ENCODE measurements at regions not wholly inside any gene's neighbourhood (a gene's known extent, or its start where the extent isn't known, plus 50 kb on each side); places are given as distances from the start of the nearest gene placed in this dataset.

DNA sequence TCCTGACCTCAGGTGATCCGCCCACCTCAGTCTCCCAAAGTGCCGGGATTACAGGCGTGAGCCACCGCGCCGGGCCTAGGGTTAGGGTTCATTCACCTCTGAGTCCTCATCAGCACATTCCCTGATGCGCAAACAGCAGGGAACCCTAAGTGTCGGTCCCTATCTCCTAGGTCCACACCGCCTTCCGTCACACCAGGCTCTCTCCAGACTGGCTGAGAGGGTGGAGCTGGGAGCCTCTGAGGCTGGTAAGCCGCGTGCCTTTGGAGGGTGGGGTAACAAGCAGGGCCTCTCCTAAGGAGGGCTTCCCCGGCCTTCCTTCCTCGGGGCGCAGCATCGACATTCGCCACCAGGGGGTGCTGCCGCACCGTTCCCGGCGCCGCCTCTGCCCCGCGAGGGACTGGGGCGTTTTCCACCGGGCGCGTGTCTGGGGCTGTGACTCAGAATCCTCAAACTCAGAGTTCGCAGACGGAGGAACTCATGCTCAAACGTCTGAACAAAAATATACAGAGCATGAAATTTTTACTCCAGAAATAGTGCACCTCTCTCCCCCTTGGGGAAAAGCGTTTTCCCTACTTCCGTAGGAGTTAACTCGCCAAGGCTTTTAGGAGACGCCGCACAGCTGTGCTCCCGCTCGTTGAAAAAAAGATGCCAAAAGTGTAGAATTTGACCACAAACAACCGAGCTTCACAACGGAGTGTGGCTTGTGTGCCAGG, 63.9 kb upstream of the ASAP2 start:
- H3K27ac ChIP-seq: peak overlapping the region; percentile 2; the same call in 1 of the 2 replicates
- TF ChIP-seq, protein P1, sequence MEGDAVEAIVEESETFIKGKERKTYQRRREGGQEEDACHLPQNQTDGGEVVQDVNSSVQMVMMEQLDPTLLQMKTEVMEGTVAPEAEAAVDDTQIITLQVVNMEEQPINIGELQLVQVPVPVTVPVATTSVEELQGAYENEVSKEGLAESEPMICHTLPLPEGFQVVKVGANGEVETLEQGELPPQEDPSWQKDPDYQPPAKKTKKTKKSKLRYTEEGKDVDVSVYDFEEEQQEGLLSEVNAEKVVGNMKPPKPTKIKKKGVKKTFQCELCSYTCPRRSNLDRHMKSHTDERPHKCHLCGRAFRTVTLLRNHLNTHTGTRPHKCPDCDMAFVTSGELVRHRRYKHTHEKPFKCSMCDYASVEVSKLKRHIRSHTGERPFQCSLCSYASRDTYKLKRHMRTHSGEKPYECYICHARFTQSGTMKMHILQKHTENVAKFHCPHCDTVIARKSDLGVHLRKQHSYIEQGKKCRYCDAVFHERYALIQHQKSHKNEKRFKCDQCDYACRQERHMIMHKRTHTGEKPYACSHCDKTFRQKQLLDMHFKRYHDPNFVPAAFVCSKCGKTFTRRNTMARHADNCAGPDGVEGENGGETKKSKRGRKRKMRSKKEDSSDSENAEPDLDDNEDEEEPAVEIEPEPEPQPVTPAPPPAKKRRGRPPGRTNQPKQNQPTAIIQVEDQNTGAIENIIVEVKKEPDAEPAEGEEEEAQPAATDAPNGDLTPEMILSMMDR (conservative IDR thresholded peaks at IDR 0.05): peak; percentile 96
- TF ChIP-seq ZFX (IDR thresholded peaks at IDR 0.05): no peak

DNA sequence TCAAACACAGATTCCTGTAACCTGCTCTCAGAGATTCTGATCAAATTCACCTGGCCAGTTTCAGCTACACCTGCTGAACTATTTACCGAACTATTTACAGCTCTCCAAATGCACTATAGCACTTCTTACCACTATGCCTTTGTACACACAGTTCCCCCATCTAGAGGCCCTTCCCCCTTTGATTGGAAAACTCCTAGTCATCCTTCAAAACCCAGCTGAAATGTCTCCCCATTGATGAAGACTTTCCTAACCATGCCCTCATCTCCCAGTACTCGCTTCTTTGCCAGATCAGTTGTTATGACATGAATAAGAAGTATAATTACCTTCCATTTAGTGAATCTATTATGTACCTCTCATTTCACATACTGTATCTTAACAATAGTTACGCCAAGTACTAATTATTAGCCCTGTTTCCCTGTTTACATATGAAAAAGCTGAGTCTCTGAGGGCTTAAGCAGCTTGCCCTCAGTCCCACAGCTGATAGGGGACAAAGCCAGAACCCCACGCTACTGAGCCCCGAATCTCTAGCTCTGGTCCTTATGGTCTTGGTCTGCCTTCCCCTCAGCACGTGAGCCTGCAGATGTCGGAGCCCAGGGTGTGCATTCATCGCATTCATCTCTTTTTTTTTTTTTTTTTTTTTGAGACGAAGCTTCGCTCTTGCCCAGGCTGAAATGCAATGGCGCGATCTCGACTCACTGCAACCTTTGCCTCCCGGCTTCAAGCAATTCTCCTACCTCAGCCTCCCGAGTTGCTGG, 64.7 kb upstream of the ASAP2 start:
- TF ChIP-seq, protein P1 (conservative IDR thresholded peaks at IDR 0.05): no peak
- TF ChIP-seq ZFX (IDR thresholded peaks at IDR 0.05): no peak
- H3K27ac ChIP-seq: no peak overlapping the region; the same call in 1 of the 2 replicates

DNA sequence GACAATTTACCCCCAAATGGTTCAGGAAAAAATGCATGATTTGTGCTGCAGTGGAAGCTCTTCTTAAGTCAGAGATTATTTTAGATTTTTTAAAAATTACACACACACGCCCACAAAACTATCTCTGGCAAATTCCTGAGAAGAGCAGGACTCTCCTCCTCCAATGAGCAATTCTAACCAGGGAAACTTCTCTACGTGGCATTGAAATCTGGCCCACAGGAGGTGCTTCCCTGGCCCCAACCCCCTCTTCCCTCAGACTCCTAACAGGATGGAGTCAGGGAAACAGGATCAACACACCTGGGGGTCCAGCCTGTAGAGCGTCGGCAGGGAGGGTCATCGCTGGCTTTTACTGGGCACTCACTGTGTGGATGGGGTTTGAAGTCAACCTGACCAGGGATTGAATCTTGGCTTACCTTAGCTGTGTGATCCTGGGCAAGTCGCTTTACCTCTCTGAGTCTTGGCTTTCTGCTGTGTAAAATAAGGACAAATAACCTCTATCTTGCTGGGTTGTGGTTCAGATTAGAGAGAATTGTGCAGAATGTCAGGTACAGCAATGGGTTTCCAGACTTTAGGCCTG, 65.4 kb upstream of the ASAP2 start:
- H3K27ac ChIP-seq: no peak overlapping the region
- TF ChIP-seq ZFX (IDR thresholded peaks at IDR 0.05): no peak
- TF ChIP-seq, protein P1 (conservative IDR thresholded peaks at IDR 0.05): no peak

DNA sequence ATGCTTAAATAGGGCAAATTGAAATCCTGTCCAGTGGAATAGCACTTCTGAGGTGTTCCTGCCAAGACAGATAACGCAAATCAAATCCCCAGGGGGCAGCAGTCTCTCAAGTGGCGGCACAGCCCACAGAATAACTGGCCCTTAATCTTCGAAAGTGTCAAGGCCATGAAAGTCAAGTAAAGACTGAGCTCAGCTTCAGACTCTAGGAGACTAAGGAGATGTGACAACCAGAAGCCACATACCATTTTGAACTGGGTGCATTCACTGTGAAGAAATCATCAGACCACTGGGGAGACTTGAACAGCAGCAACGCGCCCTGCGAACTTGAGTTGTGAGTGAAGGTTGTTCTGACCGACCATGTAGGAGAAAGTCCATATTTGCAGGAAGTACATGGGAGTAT, 66.0 kb upstream of the ASAP2 start:
- TF ChIP-seq, protein P1 (conservative IDR thresholded peaks at IDR 0.05): no peak
- TF ChIP-seq ZFX (IDR thresholded peaks at IDR 0.05): no peak
- no peak overlapping the region for H3K27ac ChIP-seq

DNA sequence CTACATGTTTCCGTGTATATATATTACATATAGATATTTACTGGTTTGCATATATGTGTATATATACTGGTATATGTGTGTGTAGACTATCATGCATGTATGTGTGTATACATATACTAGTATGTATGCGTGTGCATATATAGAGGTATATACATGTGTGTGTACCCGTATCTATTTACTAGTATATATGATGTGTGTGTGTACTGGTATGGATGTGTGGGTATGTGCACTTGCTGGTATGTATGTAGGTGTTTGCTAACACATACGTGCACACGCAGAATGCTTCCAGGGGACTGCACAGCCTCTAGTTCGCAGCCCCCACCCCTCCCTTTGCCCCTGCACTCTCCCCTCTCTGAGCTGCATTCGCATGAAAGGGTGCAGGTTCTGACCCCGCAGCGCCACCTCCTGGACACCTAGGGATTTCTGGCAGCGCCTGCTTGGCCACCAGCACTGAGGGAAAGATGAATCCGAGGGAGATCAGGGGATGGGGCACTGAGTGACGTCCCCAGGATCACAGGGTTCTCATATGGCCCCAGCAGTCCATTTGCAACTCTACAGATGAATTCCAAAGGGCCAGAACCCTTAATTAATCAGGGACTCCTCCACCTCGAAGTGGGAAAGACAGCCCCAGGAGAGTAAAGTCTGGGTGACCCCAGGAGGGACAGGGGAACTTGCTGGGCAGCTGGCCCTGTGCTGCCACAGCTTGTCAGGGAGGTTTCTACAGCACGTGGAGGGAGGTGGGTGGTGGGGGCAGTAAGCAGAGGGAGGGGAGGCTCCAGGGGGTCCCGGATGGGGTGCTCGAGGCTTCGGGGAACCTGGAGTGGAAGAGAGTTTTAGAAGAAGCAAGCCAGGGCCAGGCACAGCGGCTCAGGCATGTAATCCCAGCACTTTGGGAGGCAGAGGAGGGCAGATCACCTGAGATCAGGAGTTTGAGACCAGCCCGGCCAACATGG, 66.8 kb upstream of the ASAP2 start:
- H3K27ac ChIP-seq: no peak overlapping the region
- TF ChIP-seq ZFX (IDR thresholded peaks at IDR 0.05): no peak
- TF ChIP-seq, protein P1 (conservative IDR thresholded peaks at IDR 0.05): peak; percentile 91

DNA sequence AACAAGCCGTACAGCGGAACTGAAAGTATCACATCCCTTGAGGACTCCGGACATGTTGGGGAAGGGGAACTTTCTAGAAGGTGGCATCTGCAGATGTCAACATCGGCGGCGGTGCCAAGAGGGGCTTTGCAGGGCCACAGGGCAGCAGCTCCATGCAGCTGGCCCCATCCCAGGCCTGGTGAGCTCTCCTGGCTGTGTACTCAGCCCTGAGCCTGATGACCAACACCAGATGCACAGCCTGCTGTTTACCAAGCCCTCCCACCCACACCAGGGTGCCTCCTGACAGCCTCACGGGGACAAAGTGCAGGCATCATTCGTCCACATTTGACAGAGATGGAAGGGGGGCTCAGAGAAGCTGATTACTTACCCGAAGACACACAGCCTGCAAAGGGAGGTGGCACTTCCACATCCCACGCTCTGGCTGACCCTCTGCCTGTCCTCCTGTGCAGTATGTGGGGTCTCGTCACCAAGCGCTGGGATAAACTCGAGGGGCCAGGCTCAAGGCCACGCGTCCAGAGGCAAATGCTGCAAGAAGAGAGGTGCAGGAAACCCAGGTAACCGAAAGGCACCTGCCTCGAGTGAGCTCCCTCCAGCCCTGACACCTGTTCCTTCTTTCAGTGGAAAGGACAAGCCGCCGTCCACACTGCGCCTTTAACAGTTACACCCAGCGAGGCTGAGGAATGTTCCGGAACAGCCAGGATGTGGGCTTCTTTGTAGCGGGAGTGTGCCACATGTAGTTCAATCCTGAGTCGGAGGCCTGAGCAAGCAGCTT, 69.0 kb upstream of the ASAP2 start:
- H3K27ac ChIP-seq: no peak overlapping the region
- TF ChIP-seq, protein P1 (conservative IDR thresholded peaks at IDR 0.05): no peak
- TF ChIP-seq ZFX (IDR thresholded peaks at IDR 0.05): no peak

Data from C4-2B (cell line).